Femur (tissue), 1 donor: ENCODE measurements at regions not wholly inside any gene's neighbourhood (a gene's known extent, or its start where the extent isn't known, plus 50 kb on each side); places are given as distances from the start of the nearest gene placed in this dataset.

Source experiments
- DNase-seq: peaks from one replicate; pipeline ENCODE4 v3.0.0-alpha.2; 2017

DNA sequence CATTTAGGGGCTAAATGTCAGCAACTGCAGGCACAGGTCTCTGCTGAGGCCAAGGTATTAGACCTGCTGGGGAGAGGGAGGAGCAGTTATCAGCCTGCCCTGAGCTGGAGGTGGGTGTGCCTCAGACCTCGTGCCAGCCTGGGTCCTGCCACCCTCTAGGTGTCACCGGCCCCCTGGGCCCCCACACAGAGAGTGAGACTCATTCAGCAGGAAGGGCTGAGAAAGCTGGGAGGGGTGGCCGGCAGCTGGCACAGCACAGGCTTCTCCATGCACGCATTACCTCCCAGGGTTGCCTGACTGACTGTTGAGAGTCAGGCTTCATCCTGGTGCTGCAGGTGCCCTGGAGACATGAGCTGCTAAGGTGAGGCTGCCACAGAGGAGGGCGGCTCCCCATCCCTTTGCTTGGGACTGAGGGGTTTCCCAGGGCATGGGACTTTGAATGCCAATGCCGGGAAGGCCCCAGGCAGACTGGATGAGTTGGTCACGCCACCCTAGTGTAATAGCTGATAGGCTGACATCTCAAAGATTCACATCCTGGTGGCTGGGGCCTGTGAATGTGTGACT is 75.3 kb upstream of the C14orf180 start:
- DNase-seq = no peak

DNA sequence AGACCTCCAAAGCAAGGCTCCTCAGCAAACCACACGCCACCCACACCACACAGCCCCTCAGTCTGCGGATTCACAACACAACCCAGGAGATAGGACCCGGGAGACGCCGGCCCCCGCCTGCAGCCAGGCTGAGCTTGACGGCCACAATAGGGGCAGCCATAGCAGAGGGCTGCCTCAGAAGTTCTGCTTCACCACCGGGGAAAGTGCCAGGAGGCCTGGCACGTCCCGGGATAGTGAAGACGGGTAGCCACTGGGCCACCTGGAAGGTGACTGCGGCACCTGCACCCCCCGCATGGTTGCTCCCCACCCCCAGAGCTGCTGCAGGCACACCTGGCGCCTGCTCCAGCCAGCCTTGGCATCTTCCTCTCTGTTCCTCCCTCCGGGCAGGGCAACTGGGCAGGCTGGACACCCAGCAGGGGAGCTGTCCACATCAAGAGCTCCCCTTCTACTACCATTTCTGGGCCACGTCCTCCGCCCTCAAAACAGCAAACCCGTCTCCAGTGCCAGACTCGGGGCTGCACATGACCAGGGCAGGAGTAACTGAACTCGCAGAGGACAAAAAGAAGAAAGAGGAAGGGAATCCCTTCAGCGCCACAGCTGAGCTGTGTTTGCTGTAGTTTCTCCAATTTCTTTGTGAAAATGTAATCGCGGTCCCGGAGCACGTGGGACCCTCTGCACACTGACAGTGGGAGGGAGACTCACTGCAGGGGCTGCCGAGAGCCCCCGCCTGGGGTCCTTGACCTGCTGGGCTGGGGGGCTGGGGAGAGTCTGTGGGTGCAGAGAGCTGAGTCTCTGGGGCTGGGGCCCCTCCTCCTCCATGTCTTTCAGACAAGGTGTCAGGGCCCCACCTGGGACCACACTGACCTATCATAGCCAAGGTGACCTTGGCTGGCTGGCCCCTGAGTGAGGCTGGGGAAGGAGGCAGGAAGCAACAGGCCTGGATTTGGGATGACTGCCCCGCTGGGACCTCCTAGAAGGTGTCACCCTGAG is 74.2 kb upstream of the C14orf180 start:
- no peak for DNase-seq

GRCh38 chr14:104506461-104507253 is 72.9 kb upstream of the C14orf180 start:
- no peak for DNase-seq

- DNase-seq = no peak
These were observed 72.1 kb upstream of the C14orf180 start for GRCh38 chr14:104507443-104507842.

GRCh38 chr14:104509673-104510072 is 69.9 kb upstream of the C14orf180 start:
- DNase-seq = no peak

DNA sequence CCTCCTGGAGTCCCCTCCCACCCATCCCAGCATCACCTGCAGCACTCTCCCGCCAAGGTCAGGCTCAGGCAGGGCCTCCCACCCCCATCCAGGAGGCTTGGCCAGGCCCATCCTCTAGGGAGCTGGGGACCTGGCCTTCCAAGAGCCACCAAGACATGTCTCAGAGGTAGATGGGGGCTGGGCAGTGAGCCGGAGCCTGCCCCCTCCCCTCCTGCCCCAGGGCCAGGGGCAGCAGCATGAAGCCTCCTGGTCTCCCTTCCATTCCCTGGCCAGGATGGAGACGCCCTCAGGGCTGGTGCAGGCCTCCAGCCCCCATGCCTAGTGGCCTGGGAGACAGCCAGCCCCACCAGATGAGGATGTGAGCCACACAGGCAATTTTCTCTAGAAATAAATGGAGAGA is 69.3 kb upstream of the C14orf180 start:
- no peak for DNase-seq

DNA sequence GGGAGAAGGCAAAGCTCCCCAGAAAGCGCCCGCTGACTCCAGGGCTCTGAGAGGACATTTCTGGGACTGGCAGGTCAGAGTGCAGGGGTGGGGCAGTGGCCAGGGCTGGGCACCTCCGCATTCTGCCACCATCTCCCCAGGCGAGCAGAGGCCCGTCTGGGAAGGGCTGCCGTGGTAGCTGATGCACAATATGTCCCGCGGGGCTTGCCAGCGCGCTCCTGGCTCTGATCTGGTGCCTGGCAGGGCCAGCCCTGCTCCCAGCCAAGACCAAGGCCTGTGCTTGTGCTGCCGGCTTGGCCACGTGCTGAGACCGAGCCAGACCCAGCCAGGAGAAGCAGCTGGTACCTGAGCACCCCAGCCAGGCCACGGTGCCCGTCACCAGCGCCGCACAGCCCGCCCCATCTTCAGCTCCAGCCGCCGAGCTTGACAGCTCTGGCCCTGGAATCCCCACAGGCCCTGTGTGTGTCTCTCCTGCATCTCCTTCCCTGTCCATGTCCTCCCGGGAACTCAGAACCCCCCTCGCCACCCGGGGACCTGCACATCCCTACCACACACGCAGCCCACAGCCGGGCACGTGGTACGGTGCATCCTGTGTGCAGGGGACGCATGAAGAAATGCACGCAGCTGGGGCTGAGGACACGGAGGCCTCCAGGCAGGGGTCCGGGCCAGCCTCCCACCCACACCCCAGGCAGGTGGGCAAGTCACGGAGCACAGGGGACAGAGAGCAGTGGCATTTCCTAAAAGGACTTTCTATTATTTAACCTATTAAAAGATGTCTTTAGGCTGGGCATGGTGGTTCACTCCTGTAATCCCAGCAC is 68.6 kb upstream of the C14orf180 start:
- DNase-seq = no peak

- DNase-seq = no peak
These were observed 67.5 kb upstream of the C14orf180 start for GRCh38 chr14:104512061-104512460.

GRCh38 chr14:104512771-104513640 is 66.6 kb upstream of the C14orf180 start:
- no peak for DNase-seq

DNA sequence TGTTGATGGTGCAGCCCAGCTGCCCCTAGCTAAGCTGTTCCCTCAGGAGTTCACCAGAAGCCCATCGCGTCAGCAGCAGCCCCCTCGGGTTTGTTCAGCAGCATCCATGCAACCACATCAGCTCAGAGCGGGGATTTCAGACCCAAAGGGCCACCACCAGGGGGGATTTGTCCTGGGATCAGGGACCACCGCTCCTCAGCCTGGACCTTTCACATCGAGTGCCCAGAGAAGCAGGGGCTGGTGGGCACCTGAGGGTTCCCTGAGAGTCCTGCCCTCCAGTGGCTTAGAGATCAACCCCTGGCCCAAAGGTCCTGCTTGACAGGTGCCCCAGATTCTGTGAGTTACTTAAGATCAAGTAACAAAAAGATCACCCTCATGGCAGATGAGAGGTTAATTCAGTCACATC is 65.9 kb upstream of the C14orf180 start:
- no peak for DNase-seq

DNA sequence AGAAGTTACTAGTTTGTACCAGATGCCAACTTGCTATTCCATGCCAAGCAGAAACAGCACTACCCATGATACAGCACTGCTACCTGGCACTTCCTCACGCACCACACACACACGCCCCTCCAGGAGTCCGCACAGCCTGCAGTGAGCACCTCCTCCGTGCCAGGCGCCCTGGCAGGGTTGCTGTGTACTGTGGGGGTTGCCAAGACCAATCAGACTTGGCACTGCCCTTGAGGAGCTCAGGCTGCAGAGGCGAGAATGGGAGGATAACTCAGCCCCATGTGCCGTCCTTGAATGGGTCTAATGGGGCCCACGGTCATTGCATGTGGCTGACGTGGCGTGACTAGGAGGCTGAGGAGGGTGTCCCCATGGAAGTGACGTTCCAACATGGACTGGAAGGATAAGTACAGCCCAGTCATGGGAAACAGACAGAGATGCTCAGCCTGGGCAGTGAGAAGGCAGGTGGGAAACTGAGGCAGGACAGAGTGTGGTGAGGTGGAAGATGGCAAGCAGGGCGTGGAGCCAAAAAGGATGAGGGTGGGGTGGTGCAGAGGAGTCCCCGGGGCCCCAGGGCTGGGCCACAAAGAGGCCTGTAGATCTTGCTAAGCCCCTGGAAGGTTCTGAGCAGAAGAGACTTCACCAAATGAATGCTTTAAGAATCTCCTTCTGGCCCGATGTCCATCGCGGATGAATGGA is 65.3 kb upstream of the C14orf180 start:
- no peak for DNase-seq

DNA sequence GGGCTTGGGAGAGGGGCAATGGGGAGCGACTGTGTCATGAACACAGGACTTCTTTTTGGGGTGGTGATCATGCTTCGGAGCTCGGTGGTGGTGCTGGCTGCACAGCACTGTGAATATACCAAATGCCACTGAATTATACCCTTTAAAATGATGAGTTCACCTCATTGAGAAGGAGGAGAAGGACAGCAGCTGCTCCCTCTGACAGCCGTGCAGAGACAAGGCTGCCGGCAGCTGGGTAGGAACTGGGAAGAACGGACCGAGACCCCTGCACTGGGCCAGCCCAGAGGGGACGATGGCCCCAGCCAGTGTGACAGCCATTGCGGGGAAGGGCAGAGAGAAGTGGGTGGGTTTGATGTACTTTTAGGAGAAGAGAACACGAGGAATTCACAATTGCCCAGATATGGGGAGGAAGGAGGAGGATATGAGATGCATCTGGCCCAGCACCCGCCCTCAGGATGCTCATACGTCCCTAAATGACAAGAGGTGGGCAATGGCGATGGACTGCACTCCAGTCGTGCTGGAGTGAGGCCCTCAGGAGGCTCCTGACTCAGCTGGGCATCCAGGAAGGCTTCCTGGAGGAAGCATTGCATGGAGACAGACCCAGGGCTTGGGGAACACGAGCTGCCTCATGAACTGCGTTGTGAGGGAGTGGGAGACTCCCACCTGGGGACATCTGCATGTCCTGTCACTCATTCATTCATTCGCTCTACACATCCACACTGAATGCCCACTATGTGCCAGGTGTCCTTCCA is 64.3 kb upstream of the C14orf180 start:
- no peak for DNase-seq

DNA sequence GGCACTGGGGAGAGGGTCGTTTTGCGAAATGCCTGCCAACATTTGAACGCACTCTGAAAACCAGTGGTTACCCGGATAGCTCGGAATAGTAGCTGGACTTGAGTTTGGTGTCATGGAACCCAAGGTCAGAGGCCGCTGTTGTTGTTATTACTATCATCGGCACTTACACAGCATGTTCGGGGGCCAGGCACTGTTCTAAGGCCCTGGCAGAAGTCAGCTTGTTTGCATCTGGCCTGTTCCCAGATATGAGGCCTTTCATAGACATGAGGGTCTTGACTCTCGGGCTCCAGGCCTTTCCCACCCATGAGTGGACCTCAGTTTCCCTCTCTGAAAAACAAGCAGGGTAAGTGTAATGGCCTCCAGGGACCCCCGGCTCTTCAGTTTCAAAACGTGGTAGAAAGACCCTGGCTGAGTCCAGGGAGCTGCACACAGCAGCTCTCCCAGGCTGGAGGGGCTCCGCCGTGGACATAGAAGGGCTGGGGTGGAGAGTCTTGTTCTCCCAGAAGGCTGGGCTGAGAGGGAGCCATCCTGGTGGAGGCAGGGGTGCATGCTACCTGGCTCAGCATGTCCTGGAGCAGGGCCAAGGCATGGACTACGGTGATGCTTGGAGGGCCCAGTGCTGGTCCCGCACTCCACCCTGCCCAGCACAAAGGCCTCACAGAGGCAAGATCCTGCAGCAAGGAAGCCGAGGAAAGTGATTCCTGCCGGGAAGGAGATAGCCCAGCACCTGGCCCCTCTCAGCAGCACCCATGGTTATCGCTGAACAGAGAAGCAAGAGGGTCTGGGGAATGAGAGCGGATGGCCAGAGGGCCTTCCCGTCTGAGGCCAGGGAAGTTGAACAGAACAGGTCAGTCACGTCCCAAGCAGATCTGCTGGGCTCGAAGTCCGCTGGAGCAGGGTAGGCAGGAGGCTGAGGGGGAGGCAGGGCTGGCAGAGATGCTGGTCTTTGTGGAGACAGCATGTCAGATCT is 63.5 kb upstream of the C14orf180 start:
- no peak for DNase-seq

DNA sequence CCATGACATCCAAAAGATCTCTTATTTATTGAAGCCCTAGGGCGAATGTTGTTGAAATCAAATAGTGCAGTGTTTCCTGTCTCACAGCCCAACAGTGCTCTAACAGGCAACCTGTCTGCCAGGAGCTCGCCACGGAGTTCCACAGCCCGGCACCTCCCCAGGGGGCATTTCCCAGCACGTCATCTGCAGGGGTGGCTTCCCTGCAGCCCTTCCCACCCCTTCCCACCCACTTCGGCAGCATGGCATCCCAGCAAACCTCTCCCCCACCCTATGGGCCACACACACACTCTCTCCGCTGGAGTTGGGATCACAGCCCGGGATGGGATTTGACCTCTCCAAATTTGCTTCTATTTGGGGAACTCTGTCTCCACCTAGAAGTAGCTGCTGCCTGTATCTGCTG is 62.7 kb upstream of the C14orf180 start:
- DNase-seq = no peak

GRCh38 chr14:104517426-104517825 is 62.1 kb upstream of the C14orf180 start:
- no peak for DNase-seq

DNA sequence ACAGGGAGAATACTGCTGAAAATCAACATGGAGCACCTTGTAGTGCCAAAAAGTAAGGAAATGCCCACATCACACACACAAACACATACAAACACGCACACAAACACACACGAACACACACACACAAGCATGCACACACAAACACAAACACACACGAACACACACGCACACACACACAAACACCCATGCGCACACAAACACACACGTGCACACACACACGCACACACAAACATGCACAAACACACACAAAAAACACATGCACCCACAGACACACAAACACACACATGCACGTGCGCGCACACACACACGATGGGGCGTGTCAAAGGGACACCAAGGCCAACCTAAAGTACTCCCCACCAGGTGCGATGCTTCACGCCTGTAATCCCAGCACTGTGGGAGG is 61.7 kb upstream of the C14orf180 start:
- DNase-seq = no peak

DNA sequence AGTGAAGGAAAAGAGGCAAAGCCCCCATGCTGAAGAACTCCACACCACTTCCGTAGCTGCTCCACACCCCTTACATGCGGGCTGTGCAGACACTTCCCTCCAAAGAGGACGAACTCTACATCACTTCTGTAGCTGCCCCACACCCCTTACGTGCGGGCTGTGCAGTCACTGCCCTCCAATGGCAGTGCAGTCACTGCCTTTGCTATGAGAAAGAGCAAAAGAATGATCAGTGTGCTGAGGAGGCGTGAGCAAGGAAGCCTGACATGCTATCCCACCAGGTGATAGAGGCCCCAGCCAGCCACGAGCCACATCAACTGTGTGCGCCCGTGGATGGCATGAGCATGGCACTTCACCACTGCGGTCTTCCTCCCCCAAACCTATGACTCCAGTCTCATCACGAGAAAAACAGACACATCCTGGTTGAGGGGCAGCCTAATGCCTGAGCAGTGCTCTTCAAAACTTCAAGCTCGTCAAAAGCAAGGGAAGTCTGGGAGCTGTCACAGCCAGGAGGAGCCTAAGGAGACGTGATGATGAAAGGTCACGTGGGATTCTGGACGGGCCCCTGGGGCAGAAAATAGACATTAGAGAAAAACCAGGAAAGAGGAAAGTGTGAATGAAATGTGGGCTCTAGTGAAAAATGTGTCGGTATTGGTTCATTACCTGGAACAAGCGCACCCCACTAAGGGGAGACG is 60.8 kb upstream of the C14orf180 start:
- DNase-seq = no peak

DNA sequence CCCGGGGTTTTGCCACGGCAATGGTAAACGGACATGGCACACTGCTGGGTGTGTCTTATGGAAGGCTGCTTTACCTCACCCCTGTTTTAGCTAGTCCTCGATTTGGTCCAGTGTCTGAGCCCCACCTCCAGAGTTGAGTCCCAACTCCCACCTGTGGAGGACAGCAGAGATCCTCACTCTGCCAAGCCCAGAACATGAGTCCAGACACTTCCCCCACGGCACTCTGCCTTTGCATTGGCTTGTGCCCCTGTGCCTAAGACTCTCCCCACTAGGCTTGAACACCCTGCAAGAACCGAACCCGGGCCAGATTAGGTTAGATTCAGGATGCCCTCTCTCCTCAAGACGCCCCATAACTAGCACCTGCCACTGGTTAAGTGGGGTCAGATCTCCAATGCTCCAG is 59.8 kb upstream of the C14orf180 start:
- DNase-seq = no peak
